ENCODE measurements at regions not wholly inside any gene's neighbourhood (a gene's known extent, or its start where the extent isn't known, plus 50 kb on each side); places are given as distances from the start of the nearest gene placed in this dataset.

- no peak overlapping the region for H3K27ac ChIP-seq (ENCODE audit: low read depth in 1 of 2, low read length in 1 of 2)
- peaks cover 0 to 4% (median 0%) of the 10 kb centered on the region in 3 donors for H3K27me3 ChIP-seq (ENCODE audit: control insufficient read depth in 3 of 3, insufficient read depth in 3 of 3, low read length in 2 of 3)
- ATAC-seq (ENCODE audit: insufficient read depth, low FRiP score), result no peak
- no peaks in the 10 kb centered on the region for H3K4me1 ChIP-seq (ENCODE audit: control insufficient read depth in 5 of 5, insufficient read depth in 5 of 5, low read length in 5 of 5)
- peak; percentile 22 to 50 (median 49) for DNase-seq
- H3K9me3 ChIP-seq (ENCODE audit: control insufficient read depth in 4 of 4, insufficient read depth in 3 of 4, low read length in 3 of 4), result peaks cover 0 to 5% (median 0%) of the 10 kb centered on the region in 4 donors
- H3K4me3 ChIP-seq, result no peak overlapping the region
- H3K9ac ChIP-seq (ENCODE audit: insufficient read depth in 1 of 2, low read length in 2 of 2), result no peak overlapping the region
- 12 to 13% methylated on average over 25 of the region's 25 CpGs for WGBS, 2 donors
- H3K36me3 ChIP-seq (ENCODE audit: control insufficient read depth in 4 of 4, insufficient read depth in 4 of 4, low read length in 4 of 4), result no peaks in the 10 kb centered on the region
- no peak for TF ChIP-seq CTCF (IDR thresholded peaks at IDR 0.05; ENCODE audit: control extremely low read depth, extremely low read depth)
Measured at GRCh38 chr16:5615868-5616642, 518.5 kb upstream of the EEF2KMT start.

DNA sequence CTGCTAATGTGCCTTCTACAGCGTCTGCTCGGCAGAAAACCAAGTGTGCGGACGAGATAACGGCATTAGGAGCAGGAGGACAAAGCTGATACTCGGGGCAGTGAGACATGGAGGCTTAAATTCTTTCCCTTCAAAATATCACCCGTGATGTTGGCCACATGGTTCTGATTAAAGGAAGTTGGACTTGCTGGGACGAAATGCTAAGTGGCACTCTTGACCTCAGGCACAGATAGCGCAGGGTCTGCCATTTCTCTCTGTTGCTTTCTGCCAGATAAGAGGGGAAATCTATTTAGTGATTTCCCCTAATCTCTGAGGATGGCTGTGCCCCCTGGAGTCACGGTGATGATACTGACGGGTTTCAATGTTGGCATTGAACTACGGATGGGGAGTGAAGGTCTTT is 509.6 kb upstream of the EEF2KMT start:
- ATAC-seq (ENCODE audit: insufficient read depth, low FRiP score), result no peak

GRCh38 chr16:5605404-5605803 is 507.8 kb upstream of the EEF2KMT start:
- no peak for ATAC-seq (ENCODE audit: insufficient read depth, low FRiP score)
- Histone ChIP-seq H3K9me3 (ENCODE audit: control insufficient read depth in 4 of 4, insufficient read depth in 3 of 4, low read length in 3 of 4) (no peaks in the 10 kb centered on the region), H3K27ac (ENCODE audit: low read depth in 1 of 2, low read length in 1 of 2) (no peak overlapping the region), H3K9ac (ENCODE audit: insufficient read depth in 1 of 2, low read length in 2 of 2) (no peak overlapping the region), H3K27me3 (ENCODE audit: control insufficient read depth in 3 of 3, insufficient read depth in 3 of 3, low read length in 2 of 3) (peaks cover 0 to 8% (median 0%) of the 10 kb centered on the region in 3 donors), H3K36me3 (ENCODE audit: control insufficient read depth in 4 of 4, insufficient read depth in 4 of 4, low read length in 4 of 4) (no peaks in the 10 kb centered on the region), H3K4me1 (ENCODE audit: control insufficient read depth in 5 of 5, insufficient read depth in 5 of 5, low read length in 5 of 5) (no peaks in the 10 kb centered on the region), H3K4me3 (no peak overlapping the region)
- DNase-seq, result no peak
- no peak for TF ChIP-seq CTCF (IDR thresholded peaks at IDR 0.05; ENCODE audit: control extremely low read depth, extremely low read depth)

More for the DNA sequence above, 509.6 kb upstream of the EEF2KMT start:
- H3K4me1 ChIP-seq (ENCODE audit: control insufficient read depth in 5 of 5, insufficient read depth in 5 of 5, low read length in 5 of 5), result no peaks in the 10 kb centered on the region
- TF ChIP-seq CTCF (IDR thresholded peaks at IDR 0.05; ENCODE audit: control extremely low read depth, extremely low read depth), result no peak
- H3K4me3 ChIP-seq, result no peak overlapping the region
- H3K36me3 ChIP-seq (ENCODE audit: control insufficient read depth in 4 of 4, insufficient read depth in 4 of 4, low read length in 4 of 4), result no peaks in the 10 kb centered on the region
- WGBS, 2 donors, result 40 to 60% methylated on average over 12 of the region's 12 CpGs
- H3K27me3 ChIP-seq (ENCODE audit: control insufficient read depth in 3 of 3, insufficient read depth in 3 of 3, low read length in 2 of 3), result peaks cover 0 to 8% (median 0%) of the 10 kb centered on the region in 3 donors
- DNase-seq, result no peak
- H3K9me3 ChIP-seq (ENCODE audit: control insufficient read depth in 4 of 4, insufficient read depth in 3 of 4, low read length in 3 of 4), result no peaks in the 10 kb centered on the region
- H3K9ac ChIP-seq (ENCODE audit: insufficient read depth in 1 of 2, low read length in 2 of 2), result no peak overlapping the region
- no peak overlapping the region for H3K27ac ChIP-seq (ENCODE audit: low read depth in 1 of 2, low read length in 1 of 2)

All from lung (tissue), 11 donors.